GM18520 (cell line): ENCODE measurements at regions not wholly inside any gene's neighbourhood (a gene's known extent, or its start where the extent isn't known, plus 50 kb on each side); places are given as distances from the start of the nearest gene placed in this dataset.
"Not testable (repeated sequence)": the region's sequence is repeated elsewhere in the genome, so short reads cannot be mapped to it uniquely, and the experiment has no call there.

ENCODE experiments used
- ATAC-seq: cut with Tn5 transposase; IDR thresholded peaks from one replicate; pipeline ENCODE4 v1.9.1; 2021; ENCODE audit not compliant: unreplicated experiment

DNA sequence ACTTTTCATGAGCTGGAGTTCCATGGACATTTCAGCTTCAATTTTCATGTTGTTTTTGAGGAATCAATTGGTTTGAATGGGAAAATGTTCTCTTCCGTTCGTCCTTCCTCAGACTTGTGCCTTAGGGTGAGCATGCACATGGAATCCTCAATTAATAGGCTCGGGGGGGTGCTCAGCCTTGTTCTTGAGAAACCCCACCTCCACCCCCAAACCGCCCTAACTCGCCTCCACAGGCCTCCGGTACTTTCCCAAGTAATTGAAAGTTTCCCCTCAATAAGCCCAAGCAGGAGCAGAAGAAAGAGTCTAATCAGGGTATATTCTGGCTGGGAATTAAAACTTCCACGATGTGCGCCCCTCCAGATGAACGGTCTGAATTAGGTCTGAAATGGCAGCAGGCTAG, 945.2 kb downstream of the GRID1 start:
- no peak for ATAC-seq

DNA sequence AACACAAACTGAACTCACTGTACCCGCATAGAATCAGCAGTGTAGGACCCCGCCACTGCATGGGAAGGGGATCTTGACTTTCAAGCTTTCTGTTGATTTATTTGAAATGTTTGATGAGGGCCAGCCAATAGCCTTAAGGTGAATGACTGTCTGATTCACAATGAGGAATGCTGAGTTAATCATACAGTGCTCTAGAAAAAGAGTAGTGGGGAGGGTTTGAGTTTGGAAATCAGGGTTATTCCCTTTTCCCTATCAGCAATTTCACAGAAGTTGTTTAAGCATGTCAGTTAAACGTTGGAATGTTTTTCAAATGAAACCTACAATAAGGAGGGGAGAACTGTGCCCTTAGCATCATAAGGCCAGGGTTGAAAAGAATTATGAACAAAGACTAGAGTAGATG, 937.5 kb downstream of the GRID1 start:
- no peak for ATAC-seq

DNA sequence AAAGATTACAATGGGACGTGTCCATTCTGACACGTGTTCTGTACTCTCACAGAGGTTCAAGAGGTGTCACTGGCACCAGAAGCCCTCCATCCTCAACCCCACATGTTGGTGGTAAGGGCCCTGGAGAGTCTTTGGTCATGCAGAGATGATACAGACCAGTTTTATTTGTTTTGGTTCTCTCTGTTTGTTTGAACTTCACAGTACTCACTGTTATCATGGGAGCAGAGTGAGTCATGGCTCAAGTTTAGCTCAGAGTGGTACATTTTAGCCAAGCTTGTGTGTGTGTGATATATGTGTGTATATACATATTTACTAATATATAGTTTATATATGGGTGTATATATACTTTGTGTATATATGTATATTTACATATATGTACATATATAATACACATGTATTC, 935.6 kb downstream of the GRID1 start:
- ATAC-seq: no peak

DNA sequence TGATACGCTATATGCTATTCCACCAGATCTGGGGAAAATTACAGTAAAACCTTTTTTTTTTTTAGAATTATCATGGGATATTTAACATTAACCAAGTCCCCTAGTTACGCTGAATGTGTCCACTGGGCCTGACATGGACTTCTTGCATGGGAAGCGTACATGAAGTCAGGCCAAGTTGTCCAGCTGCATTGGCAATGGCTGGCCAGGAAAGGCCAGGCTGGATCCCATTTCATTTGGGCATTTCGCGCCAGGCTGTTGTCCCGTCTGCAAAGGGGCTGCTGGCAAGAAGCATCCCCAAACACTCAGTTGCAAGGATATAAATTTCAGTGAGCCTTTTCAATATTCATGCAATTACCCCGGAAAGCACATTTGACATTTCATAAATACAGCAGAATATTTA, 933.3 kb downstream of the GRID1 start:
- ATAC-seq: no peak

DNA sequence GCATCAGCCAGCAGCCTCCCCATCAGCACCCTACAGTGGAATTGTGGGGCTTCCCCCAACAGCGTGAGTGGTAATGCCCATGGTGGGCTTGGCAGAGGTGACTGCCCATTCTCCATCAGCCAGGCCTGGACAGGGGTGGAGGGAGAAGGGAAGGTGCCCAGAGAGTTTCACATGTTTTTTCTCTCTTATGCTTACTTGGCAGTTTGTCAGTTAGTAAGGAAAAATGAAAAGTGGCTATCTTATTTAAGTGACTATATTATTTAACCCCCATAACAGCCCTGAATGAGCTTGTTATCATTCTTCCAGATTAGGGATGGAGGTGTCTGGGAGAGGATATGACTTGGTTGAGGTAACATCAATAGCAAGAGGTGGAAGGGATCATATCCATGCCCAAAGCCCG, 921.7 kb downstream of the GRID1 start:
- no peak for ATAC-seq

DNA sequence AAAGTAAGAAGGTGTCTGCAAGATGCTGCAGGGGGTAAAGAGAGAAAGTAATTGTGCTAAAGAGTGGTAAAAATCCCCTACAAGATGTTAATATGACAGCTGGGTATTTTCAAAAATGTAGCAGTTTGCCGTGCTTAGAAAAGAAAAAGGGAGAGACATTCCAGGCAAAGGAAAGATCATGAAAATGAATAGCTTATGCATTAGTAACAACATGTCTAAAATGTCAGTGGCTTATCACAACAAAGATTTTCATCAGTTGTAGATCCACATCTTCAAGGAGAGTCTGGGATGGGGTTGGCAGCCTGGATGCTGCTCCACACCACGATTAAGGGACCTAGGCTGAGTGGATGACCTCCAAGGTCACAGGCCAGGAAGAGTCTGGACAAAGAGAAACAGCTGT, 920.9 kb downstream of the GRID1 start:
- ATAC-seq: no peak

DNA sequence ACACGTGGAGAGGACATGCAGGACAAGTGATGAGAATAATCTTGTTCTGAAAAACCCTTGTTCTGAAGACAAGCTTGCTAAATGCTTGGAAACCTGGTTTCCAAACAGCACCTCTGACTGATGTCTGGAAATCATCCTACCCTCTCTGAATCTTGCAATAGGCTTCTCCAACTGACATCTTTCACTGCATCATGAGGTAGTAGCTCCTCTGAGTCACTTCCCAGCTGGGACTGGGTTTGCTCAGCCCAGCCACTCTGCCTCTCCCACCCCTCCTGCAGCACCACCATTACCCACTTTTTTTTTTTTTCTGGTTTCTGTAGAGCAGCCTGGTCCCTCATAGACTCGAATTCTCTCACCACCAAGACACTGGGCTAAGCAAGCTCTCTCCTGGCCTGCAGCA, 919.8 kb downstream of the GRID1 start:
- no peak for ATAC-seq

DNA sequence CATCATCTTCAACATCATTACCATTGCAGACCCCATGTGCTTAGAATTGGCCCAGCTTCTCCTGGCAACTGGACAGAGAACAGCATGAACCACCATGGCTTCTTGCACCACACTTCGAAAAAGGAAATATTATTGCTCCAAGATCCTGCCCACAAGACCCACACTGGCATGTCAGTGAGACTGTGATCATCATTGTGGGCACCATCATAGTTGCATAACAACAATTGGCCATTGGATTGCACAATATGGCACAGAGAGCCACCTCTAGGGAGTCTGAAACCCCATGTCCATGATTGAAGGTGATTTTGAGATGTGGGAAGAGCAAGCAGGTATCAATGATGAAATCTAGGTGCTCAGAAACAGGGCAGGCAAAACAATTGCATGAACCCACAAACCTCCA, 918.9 kb downstream of the GRID1 start:
- ATAC-seq: no peak

DNA sequence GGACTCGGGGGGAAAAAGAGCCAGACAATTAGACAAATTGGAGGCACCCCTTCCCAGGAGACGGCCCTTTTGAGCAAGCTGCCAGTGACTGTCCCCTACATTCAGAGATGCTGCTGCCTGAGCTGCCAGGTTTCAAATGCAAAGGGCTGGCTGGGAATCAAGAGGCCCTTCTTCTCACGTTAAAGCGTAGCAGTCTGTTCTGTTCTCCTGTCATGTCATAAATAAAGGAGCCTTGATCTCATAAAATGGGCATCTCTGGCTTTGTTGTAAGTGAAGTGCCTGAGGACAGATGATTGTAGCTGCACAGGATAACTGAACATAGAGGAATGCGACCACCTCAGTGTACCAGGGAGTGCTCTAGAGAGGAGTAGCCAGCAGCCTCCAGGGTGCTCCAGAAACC, 917.9 kb downstream of the GRID1 start:
- no peak for ATAC-seq

DNA sequence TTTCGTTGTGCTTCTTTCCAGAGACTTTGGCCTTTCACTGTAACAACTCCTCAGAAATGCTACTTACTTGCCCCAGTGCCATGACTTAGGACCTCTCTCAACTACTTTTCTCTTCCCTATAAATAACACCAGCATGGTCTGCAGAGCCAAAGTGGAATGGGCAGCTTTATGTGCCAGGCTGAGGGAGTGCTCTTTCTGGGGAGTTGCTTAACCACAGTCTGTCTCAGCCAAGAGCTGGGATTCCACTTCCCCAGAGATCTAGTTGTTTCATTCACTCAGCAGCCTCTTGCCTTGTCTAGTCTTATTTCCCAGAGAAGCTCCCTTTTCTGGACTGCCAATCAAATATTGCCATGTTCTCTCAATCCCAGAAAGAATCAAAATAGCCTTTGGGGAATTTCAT, 912.2 kb downstream of the GRID1 start:
- ATAC-seq: no peak

DNA sequence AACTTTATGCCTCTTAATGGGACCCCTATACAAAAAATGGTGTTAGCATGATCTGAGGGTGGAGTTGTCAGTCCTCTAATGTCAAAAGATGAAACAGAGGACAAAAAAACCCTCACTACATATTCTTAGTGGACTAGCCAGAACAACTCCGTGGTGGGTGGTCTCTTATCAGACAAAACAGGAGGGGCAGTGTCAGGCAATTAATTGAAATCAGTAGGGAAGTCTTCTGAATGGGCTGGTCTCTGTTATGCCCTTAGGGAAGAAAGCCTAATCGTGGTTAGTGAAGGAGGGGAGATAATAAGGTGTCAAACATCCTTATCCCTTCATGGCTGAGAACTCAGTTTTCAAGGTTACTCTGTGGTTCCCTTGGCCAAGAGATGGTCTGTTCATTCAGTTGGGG, 909.4 kb downstream of the GRID1 start:
- ATAC-seq: no peak

DNA sequence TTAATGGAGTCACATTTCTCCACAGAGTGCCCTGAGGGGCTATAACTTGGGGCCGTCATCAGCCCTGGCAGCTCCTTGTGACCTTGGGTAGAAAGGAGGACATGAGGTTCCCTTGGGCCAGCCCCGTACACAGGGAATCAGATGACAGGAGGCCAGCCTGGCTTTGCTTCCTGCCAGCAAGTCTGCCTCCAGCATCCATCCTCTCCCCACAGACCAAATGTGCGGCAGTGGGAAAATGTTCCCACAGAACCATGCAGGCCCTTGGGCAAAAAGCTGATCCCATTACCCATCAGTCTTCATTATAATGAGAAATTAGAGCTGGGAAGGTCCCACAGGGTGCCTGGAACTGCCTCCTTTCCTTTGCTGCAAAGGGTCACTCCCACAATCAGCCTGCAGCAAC, 908.3 kb downstream of the GRID1 start:
- no peak for ATAC-seq

DNA sequence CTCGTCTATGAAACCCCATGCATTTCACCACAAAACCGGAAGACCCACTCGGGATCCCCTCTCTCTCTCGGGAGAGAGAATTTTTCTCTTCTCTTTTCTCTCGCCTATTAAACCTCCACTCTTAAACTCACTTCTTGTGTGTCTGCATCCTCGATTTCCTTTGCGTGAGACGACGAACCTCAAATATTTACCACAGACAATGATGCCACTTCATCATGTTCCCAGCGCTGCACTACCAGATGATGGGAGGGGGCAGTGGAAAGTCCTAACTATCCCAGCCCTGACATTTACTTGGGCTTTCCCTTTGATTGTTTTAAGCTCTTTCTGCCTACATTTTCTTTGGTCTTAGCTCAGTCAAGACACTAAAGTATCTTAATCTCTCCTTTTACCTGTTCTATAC, 906.7 kb downstream of the GRID1 start:
- ATAC-seq: no peak

DNA sequence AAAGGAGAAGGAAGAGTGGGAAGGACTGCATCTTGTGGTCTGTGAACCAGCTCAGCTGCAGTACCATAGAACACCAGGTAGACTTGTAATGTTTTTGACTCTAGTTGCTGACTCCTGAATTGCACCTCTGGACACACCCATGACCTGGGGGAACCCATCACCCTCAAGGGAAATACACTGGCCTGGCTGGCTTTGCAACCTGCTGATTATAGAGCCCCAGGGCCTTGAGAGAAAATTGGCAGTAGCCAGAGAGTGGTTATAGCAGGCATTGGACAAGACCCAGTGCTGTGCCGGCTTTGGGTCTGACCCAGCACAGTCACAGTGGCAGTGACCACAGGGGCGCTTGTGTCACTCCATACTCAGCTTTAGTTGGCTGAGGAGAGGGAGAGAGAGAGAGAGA, 902.3 kb downstream of the GRID1 start:
- no peak for ATAC-seq

DNA sequence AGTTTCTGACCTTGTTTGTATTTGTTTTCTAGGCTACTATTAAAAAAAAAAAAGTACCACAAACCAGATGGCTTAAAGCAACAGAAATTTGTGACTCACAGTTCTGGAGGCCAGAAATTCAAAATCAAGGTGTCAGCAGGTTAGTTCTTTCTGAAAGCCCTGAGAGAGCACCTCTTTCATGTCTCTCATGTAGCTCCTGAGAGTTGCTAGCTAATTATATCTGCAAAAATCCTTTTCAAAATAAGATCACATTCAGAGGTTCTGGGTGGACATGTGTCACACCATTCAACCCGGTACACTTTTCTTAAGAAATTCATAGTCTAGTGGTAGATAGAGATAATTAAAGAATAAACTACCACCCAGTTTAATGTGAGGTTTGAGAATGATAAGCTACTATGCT, 888.6 kb downstream of the GRID1 start:
- no peak for ATAC-seq

DNA sequence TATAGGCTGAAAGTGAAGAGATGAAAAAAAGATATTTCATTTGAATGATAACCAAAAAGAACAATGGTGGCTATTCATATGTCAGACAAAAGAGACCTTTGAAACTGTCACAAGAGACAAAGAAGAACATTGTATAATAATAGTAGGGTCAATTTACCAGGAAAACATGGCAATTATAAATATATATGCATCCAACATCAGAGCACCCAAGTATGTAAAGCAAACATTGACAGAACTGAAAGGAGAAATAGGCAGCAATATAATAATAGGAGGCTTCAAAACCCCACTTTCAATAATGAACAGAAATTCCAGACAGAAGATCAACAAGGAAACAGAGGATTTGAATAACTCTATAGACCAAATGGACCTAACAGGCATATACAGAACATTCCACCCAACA, 876.2 kb downstream of the GRID1 start:
- no peak for ATAC-seq

DNA sequence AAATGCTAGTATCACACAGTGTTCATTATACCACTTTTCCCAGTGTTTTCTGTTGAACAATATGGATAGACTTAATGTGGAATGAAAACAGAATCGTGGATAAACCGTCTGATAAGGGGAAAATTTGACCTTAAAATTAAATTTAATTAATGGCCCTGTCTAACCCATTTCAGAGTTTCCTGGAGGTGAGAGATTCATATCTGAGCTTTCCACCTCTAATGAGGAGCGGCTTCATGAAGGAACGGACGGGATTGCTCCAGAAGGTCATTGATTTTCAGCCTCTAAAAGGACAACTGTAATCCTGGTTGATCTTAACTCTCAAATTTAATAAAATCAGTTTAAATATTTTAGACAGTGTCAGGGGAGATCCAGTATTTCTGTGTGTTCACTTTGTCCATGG, 874.9 kb downstream of the GRID1 start:
- ATAC-seq: no peak

DNA sequence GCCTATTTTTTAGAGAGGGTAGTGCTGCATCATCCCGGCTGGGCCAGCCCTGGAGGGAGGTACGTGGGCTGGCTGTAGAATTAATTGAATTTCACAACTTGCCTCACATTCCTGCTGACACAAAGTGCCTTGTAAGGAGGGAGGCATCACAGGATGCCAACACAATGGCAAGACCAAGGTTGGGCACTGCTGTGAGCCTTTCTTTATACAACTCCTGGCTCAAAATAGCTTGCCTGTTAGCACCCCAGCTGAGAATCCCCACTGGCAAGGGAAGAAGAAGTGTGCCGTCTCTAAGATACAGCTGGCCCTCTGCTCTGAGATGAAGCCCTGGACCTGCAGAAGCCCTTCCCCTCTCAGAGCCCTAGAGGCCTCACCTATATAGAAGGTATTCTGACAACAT, 873.9 kb downstream of the GRID1 start:
- ATAC-seq: no peak

DNA sequence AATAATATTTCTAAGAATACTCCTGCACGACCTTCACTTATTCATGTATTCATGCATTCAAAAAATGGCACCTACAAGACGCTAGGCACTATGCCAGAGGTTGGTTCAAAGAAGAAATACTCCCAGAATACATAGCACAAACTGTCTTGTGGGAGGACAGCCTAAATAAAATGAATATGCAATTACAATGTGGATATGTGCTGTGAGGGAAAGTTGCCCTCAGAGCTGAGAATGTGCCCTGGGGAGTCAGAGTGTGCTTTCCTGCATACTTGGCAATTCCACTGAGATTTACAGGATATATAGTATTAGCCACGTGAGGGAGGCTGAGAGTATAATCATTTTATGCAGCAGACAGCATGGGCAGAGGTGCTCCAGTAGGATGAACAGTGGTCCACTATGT, 872.9 kb downstream of the GRID1 start:
- ATAC-seq: no peak

DNA sequence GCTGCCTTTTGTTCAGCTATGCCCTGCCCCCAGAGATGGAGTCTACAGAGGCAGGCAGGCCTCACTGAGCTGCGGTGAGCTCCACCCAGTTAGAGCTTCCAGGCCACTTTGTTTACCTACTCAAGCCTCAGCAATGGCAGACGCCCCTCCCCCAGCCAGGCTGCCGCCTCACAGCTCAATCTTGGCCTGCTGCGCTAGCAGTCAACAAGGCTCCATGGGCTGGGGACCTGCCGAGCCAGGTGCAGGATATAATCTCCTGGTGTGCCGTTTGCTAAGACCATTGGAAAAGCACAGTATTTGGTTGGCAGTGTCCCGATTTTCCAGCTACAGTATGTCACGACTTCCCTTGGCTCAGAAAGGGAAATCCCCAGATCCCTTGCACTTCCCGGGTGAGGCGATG, 862.0 kb downstream of the GRID1 start:
- ATAC-seq: not testable (repeated sequence)

DNA sequence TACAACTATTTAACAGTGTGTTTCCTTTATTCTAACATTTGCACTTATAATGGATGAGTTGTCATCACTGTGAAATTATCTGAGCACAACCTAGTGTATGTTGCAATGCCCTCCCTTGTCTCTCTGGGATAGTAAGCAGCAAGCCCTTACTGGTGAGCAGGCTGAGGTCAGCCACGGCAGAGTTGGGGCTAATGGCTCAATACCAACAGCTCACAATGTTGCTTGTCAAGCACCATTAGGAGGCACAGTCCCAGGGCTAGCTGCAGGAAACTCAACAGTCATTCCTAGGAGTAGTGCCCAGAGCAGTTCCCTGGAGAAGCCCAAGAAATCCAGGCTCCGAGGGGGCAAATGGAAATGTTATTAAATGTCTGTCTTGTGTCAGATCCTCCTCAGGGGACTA, 858.4 kb downstream of the GRID1 start:
- ATAC-seq: no peak

DNA sequence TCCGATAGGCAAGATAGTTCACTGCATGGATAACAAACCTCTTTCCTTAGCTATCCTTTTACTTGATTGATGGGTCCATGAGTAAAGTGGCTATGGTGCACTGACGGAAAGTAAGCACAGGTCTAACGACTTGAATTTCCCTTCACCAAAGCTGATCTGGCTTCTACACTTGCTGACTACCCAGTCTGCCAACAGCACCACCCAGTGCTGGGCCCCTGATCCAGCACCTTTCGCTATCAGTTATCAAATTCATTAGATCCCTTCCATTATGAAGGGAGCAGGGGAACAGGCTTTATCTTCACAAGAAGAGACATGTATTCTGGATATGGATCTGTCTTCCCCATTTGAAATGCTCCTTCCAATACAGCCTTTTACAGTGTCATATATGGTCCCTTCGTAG, 855.9 kb downstream of the GRID1 start:
- ATAC-seq: no peak

DNA sequence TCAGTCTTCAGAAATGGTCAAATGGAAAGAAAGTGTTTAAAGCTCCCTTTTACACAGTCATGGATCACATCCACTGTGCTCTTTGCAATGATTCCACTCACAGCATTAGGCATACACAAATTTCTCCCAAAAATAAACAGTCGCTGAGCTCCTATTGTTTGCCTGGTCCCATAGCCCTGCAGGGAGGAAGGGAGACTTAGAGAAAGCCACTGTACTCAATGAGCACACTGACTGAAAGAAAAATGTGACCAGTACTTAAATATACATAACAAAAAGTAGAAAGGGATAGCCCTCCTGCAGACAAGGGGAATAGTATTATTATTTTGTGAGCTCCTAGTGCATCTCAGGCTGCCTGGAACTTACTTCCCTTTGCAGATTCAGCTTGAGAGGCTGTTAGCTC, 853.2 kb downstream of the GRID1 start:
- no peak for ATAC-seq

DNA sequence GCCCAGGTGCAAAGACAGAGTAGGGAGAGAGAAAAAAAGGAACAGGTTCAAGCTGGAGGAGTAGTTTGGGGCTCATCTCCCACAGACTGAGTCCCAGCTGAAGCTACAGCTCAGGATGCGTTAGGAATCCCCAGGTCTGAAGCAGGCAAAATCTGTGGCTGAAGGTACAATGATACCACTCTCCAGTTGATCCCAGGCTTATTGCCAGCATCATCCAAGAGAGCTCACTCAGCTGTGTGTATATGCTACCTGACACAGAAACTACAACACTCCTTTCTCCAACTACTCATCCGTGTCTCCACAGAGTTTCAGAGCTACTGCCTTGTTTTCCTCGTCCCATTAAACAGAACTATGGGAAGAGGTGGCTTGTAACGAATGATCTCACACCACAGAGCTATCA, 851.3 kb downstream of the GRID1 start:
- ATAC-seq: no peak
